Loucy (cell line): ENCODE measurements at regions not wholly inside any gene's neighbourhood (a gene's known extent, or its start where the extent isn't known, plus 50 kb on each side); places are given as distances from the start of the nearest gene placed in this dataset.

Experiments used
- H2AFZ ChIP-seq: fragments of 200-600 bp; sonication (generic); 2 replicates; pipeline ENCODE4 v1.6.0; 2016; ENCODE audit warnings: antibody characterized with exemption, mild to moderate bottlenecking, low read length, moderate library complexity
- H3F3A ChIP-seq: fragments of 200-600 bp; 2 replicates; pipeline ENCODE4 v1.6.0; 2016; ENCODE audit warnings: antibody characterized with exemption, low read depth, mild to moderate bottlenecking
- H3K27me3 ChIP-seq: fragments of 200-600 bp; sonication (generic); 2 replicates; pipeline ENCODE4 v1.6.1; 2014; ENCODE audit warnings: low read length, mild to moderate bottlenecking; ENCODE audit not compliant: insufficient read depth, poor library complexity, severe bottlenecking
- H3K36me3 ChIP-seq: fragments of 200-600 bp; sonication (generic); 2 replicates; pipeline ENCODE4 v1.6.1; 2016; ENCODE audit warnings: low read length; ENCODE audit not compliant: insufficient read depth
- H3K4me1 ChIP-seq: fragments of 200-600 bp; sonication (generic); 2 replicates; pipeline ENCODE4 v1.5.1; 2014; ENCODE audit warnings: low read length, mild to moderate bottlenecking; ENCODE audit not compliant: insufficient read depth, poor library complexity, severe bottlenecking
- H3K4me2 ChIP-seq: fragments of 200-600 bp; sonication (generic); 2 replicates; pipeline ENCODE4 v1.6.0; 2014; ENCODE audit warnings: antibody characterized with exemption, low read length, low read depth, mild to moderate bottlenecking; ENCODE audit not compliant: poor library complexity, severe bottlenecking
- H3K4me3 ChIP-seq: fragments of 200-600 bp; sonication (generic); 2 replicates; pipeline ENCODE4 v1.5.1; 2014; ENCODE audit warnings: low read length, mild to moderate bottlenecking, mixed read lengths; ENCODE audit not compliant: poor library complexity, severe bottlenecking
- H3K79me2 ChIP-seq: fragments of 200-600 bp; sonication (generic); 2 replicates; pipeline ENCODE4 v1.6.1; 2014; ENCODE audit warnings: low read length; ENCODE audit not compliant: insufficient read depth
- H3K9ac ChIP-seq: fragments of 200-600 bp; sonication (generic); 2 replicates; pipeline ENCODE4 v1.6.0; 2014; ENCODE audit warnings: mild to moderate bottlenecking, low read depth, low read length, moderate library complexity; ENCODE audit not compliant: poor library complexity, severe bottlenecking
- H3K9me2 ChIP-seq: fragments of 200-600 bp; sonication (generic); replicated peaks from 2 replicates; pipeline ENCODE4 v1.6.1; 2016; ENCODE audit warnings: low read depth, low read length, mixed read lengths
- H3K9me3 ChIP-seq: fragments of 200-600 bp; sonication (generic); 2 replicates; pipeline ENCODE4 v1.6.1; 2014; ENCODE audit warnings: mild to moderate bottlenecking, antibody characterized with exemption, low read length, low read depth; ENCODE audit not compliant: insufficient read depth
- H4K20me1 ChIP-seq: fragments of 200-600 bp; sonication (generic); 2 replicates; pipeline ENCODE4 v1.6.0; 2014; ENCODE audit warnings: antibody characterized with exemption, low read length, mild to moderate bottlenecking; ENCODE audit not compliant: insufficient read depth, poor library complexity, severe bottlenecking
- CTCF ChIP-seq: fragments of 200-600 bp; sonication (generic); conservative IDR thresholded peaks from 2 replicates; pipeline ENCODE4 v1.5.1; 2014; ENCODE audit warnings: mild to moderate bottlenecking, antibody characterized with exemption, low read length
- EZH2phosphoT487 ChIP-seq: fragments of 200-600 bp; IDR thresholded peaks from 2 replicates; pipeline ENCODE4 v1.6.1; 2018; ENCODE audit warnings: antibody characterized with exemption, mild to moderate bottlenecking, moderate library complexity, borderline replicate concordance

DNA sequence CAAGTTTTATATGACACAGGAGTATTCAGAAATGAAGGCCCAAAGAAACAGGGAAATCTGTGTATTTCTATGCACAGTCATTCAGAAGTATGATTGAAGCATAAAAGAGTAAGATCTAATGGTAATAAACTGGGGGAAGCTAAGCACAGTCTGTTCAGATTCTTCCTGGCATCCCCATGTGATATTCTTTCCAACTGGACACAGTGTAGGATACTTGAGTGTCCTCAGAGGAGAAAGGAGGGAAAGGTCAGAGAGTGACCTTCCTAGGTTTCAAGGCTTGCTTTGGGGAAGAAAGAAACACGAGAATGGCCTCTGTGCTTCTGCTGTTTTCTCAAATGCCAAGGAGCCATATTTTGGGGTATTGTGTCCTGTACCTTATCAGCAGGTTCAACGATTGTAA is 1798.4 kb upstream of the WWC1 start:
- Histone ChIP-seq H3K9me3 (no peaks in the 10 kb centered on the region), H3K27me3 (no peaks in the 10 kb centered on the region), H3F3A (no peaks in the 10 kb centered on the region), H3K4me1 (no peaks in the 10 kb centered on the region), H3K36me3 (no peaks in the 10 kb centered on the region), H3K4me2 (no peak overlapping the region), H4K20me1 (no peaks in the 10 kb centered on the region), H3K9me2 (no peaks in the 10 kb centered on the region), H2AFZ (no peak overlapping the region), H3K4me3 (no peak overlapping the region), H3K9ac (no peak overlapping the region), H3K79me2 (no peaks in the 10 kb centered on the region)
- TF ChIP-seq CTCF (no peak), EZH2phosphoT487 (no peak)

- Histone ChIP-seq H3K79me2 (no peaks in the 10 kb centered on the region), H3K27me3 (no peaks in the 10 kb centered on the region), H3K4me1 (no peaks in the 10 kb centered on the region), H3K36me3 (no peaks in the 10 kb centered on the region), H3K9me3 (no peaks in the 10 kb centered on the region), H3F3A (no peaks in the 10 kb centered on the region), H3K9ac (no peak overlapping the region), H3K4me3 (no peak overlapping the region), H4K20me1 (no peaks in the 10 kb centered on the region), H2AFZ (no peak overlapping the region), H3K4me2 (no peak overlapping the region), H3K9me2 (no peaks in the 10 kb centered on the region)
- TF ChIP-seq CTCF (no peak), EZH2phosphoT487 (no peak)
These were observed 1797.8 kb upstream of the WWC1 start for GRCh38 chr5:166493612-166494011.

DNA sequence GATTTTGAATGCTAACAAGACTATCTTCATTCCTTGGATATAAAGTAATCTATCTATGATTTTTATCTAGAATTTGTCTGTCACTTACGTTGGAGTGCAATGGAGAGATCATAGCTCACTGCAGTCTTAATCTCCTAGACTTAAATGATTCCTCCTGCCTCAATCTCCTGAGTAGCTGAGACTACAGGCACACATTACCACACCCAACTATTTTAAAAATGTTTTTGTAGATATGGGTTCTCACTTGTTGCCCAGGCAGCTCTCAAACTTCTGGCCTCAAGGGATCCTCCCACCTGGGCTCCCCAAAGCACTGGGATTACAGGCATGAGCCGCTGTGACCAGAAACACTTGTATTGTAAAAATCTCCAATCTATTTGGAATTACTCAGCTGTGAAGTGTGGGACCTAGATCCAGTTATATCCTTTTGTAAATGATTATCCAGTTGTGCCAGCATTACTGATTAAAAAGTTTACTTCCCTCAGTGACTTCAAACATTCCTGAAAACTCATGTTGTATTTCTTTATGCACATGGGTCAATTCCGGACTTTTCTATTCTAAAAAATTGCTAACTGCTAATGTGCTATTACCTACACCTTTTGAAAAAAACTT is 1793.8 kb upstream of the WWC1 start:
- Histone ChIP-seq H3K27me3 (no peaks in the 10 kb centered on the region), H3K4me1 (no peaks in the 10 kb centered on the region), H3K36me3 (no peaks in the 10 kb centered on the region), H3K9ac (no peak overlapping the region), H3F3A (no peaks in the 10 kb centered on the region), H3K9me3 (no peaks in the 10 kb centered on the region), H4K20me1 (no peaks in the 10 kb centered on the region), H3K4me3 (no peak overlapping the region), H3K79me2 (no peaks in the 10 kb centered on the region), H2AFZ (no peak overlapping the region), H3K9me2 (no peaks in the 10 kb centered on the region), H3K4me2 (no peak overlapping the region)
- TF ChIP-seq CTCF (no peak), EZH2phosphoT487 (no peak)
